HFFc6 (cell line): ENCODE measurements at regions not wholly inside any gene's neighbourhood (a gene's known extent, or its start where the extent isn't known, plus 50 kb on each side); places are given as distances from the start of the nearest gene placed in this dataset. TPM values are rescaled to one million over a fixed set of nuclear protein-coding genes. Genes with fewer than 3 reads are reported as not detected.

Experiments used
- DNase-seq: peaks from one replicate; pipeline ENCODE4 v3.0.0-alpha.2; 2018
- H3K27ac Mint-ChIP-seq: 2 replicates; pipeline ENCODE4 v1.8.0; 2020; ENCODE audit warnings: mild to moderate bottlenecking, mixed read lengths
- H3K27me3 Mint-ChIP-seq: 2 replicates; pipeline ENCODE4 v1.8.0; 2021; ENCODE audit warnings: mild to moderate bottlenecking, moderate library complexity, mixed read lengths; ENCODE audit not compliant: insufficient read depth
- H3K36me3 Mint-ChIP-seq: 2 replicates; pipeline ENCODE4 v1.8.0; 2021; ENCODE audit warnings: low read depth, mixed read lengths
- H3K4me1 Mint-ChIP-seq: 2 replicates; pipeline ENCODE4 v1.8.0; 2020; ENCODE audit warnings: low read depth, mixed read lengths
- H3K4me3 Mint-ChIP-seq: 2 replicates; pipeline ENCODE4 v1.8.0; 2020; ENCODE audit warnings: mild to moderate bottlenecking, moderate library complexity, mixed read lengths
- H3K9me3 Mint-ChIP-seq: 2 replicates; pipeline ENCODE4 v1.8.0; 2020; ENCODE audit warnings: mild to moderate bottlenecking, mixed read lengths
- CTCF ChIP-seq: fragments of 200-600 bp; sonication (generic); IDR thresholded peaks from 2 replicates; pipeline ENCODE4 v1.5.0; 2021; ENCODE audit warnings: antibody characterized with exemption, mild to moderate bottlenecking
- microRNA-seq: library from miRNA; unstranded; fragments of <30 nt; microRNA quantifications from one replicate; pipeline ENCODE4, GENCODE V29; 2019

- Mint-ChIP-seq H3K4me3 (no peak overlapping the region), H3K9me3 (no peaks in the 10 kb centered on the region), H3K36me3 (no peaks in the 10 kb centered on the region), H3K27me3 (no peaks in the 10 kb centered on the region), H3K27ac (no peak overlapping the region), H3K4me1 (no peaks in the 10 kb centered on the region)
- no peak for DNase-seq
- TF ChIP-seq CTCF, result no peak
Measured at GRCh38 chr21:35106246-35106835, 57.2 kb upstream of the RUNX1 start.

- Mint-ChIP-seq H3K4me1 (no peaks in the 10 kb centered on the region), H3K9me3 (no peaks in the 10 kb centered on the region), H3K4me3 (no peak overlapping the region), H3K27me3 (no peaks in the 10 kb centered on the region), H3K27ac (no peak overlapping the region), H3K36me3 (no peaks in the 10 kb centered on the region)
- DNase-seq, result no peak
- TF ChIP-seq CTCF, result no peak
Measured at GRCh38 chr21:35102488-35103371, 53.6 kb upstream of the RUNX1 start.

GRCh38 chr21:35100349-35100811 is 51.3 kb upstream of the RUNX1 start:
- H3K27me3 Mint-ChIP-seq, result no peaks in the 10 kb centered on the region
- no peak for DNase-seq
- no peaks in the 10 kb centered on the region for H3K9me3 Mint-ChIP-seq
- H3K36me3 Mint-ChIP-seq, result no peaks in the 10 kb centered on the region
- H3K4me3 Mint-ChIP-seq, result no peak overlapping the region
- no peak for TF ChIP-seq CTCF
- H3K27ac Mint-ChIP-seq, result no peak overlapping the region
- H3K4me1 Mint-ChIP-seq, result no peaks in the 10 kb centered on the region

GRCh38 chr21:35099310-35099709 is 50.2 kb upstream of the RUNX1 start:
- Mint-ChIP-seq H3K27me3 (no peaks in the 10 kb centered on the region), H3K27ac (no peak overlapping the region), H3K4me3 (no peak overlapping the region), H3K9me3 (no peaks in the 10 kb centered on the region), H3K4me1 (no peaks in the 10 kb centered on the region), H3K36me3 (peaks cover 5% of the 10 kb centered on the region)
- no peak for TF ChIP-seq CTCF
- no peak for DNase-seq

Small RNA genes lying in the stretch of these regions (microRNA-seq; reads per million reads assigned to microRNA genes)
- gene MIR802, result not detected
